K562 (cell line): ENCODE measurements at regions not wholly inside any gene's neighbourhood (a gene's known extent, or its start where the extent isn't known, plus 50 kb on each side); places are given as distances from the start of the nearest gene placed in this dataset.

Experiments
- ATAC-seq: fragments of 200-7000 bp; cut with Tn5 transposase; 3 replicates; pipeline ENCODE4 v1.9.1; 2020; ENCODE audit warnings: moderate library complexity
- BruUV-seq: library from RNA; stranded (reverse); fragments of 400-500 nt; replicated peaks from 2 replicates; lab custom pipeline; 2021; lab: Mats Ljungman, UMichigan
- CTCF ChIA-PET: fragments of 300-600 bp; formaldehyde crosslinking; extraction: SDS; loops from one replicate; lab custom pipeline; 2021; ENCODE audit warnings: low intra/inter-chr PET ratio; lab: Yijun Ruan, JAX
- POLR2A ChIA-PET: fragments of 300-600, 350-650 bp; sonication (Branson Sonifier 250); formaldehyde crosslinking; extraction: SDS; loops from one replicate; lab custom pipeline; 2021; ENCODE audit warnings: antibody characterized with exemption, inconsistent platforms; lab: Yijun Ruan, JAX
- DNase-seq, 4 experiments: peaks; one replicate each; pipeline versions ENCODE4 v3.0.0 to v3.0.0-alpha.2; 2011 to 2018; ENCODE audit warnings: low spot score in 3 of 4, mixed read lengths in 3 of 4; ENCODE audit errors: extremely low read depth in 1 of 4
- FAIRE-seq: peaks from 2 replicates; lab custom pipeline; 2011; peaks lifted over from hg19 to GRCh38; lab: Jason Lieb, UNC
- H2AFZ ChIP-seq: 2 replicates; pipeline ENCODE4 v1.6.0; 2011; ENCODE audit warnings: low read depth, low read length, control low read depth, inconsistent platforms
- H3K27ac ChIP-seq: fragments of 200-600 bp; 3 replicates; pipeline ENCODE4 v1.8.0; 2011; ENCODE audit warnings: low read depth, mild to moderate bottlenecking, control low read depth, inconsistent platforms, low read length, moderate library complexity, mixed read lengths; ENCODE audit errors: extremely low read depth
- H3K27me3 ChIP-seq, 2 experiments: fragments of 300-600 bp in 1 of 2; 2 replicates in 1 of 2; 3 replicates in 1 of 2; pipeline versions ENCODE4 v1.6.0 to v1.8.0; 2011; ENCODE audit warnings: inconsistent platforms in 2 of 2, low read length in 2 of 2, mild to moderate bottlenecking in 1 of 2, mixed read lengths in 1 of 2, moderate library complexity in 1 of 2; ENCODE audit not compliant: control insufficient read depth in 2 of 2, insufficient read depth in 2 of 2
- H3K36me3 ChIP-seq: fragments of 300-600 bp; 3 replicates; pipeline ENCODE4 v1.8.0; 2011; ENCODE audit warnings: mild to moderate bottlenecking, low read length, inconsistent platforms; ENCODE audit not compliant: control insufficient read depth, insufficient read depth
- H3K4me1 ChIP-seq, 2 experiments: fragments of 200-600 bp in 1 of 2; replicated peaks in 1 of 2; 2 replicates in 1 of 2; 3 replicates in 1 of 2; pipeline versions ENCODE4 v1.5.1 to v1.8.0; 2011; ENCODE audit warnings: inconsistent platforms in 2 of 2, low read length in 2 of 2, mild to moderate bottlenecking in 1 of 2, mixed read lengths in 1 of 2, moderate library complexity in 1 of 2; ENCODE audit not compliant: control insufficient read depth in 2 of 2, insufficient read depth in 2 of 2
- H3K4me2 ChIP-seq: 2 replicates; pipeline ENCODE4 v1.6.1; 2011; ENCODE audit warnings: low read length, control low read depth, inconsistent platforms, mixed read lengths; ENCODE audit not compliant: insufficient read depth
- H3K4me3 ChIP-seq: fragments of 200-600 bp; sonication (generic), shearing (Covaris generic); 2 replicates; pipeline ENCODE4 v1.5.1; 2016; ENCODE audit warnings: control low read depth, inconsistent platforms
- H3K79me2 ChIP-seq: fragments of 200-600 bp; 3 replicates; pipeline ENCODE4 v1.8.0; 2011; ENCODE audit warnings: low read length, inconsistent platforms; ENCODE audit not compliant: control insufficient read depth, insufficient read depth
- H3K9ac ChIP-seq, 2 experiments: 2 replicates each; pipeline versions ENCODE4 v1.6.0 to v1.6.1; 2011; ENCODE audit warnings: low read depth in 2 of 2, low read length in 2 of 2, control low read depth in 1 of 2, inconsistent platforms in 1 of 2, mild to moderate bottlenecking in 1 of 2, mixed read lengths in 1 of 2; ENCODE audit not compliant: insufficient read depth in 1 of 2
- H3K9me1 ChIP-seq: one replicate; pipeline ENCODE4 v1.6.0; 2011; ENCODE audit warnings: inconsistent platforms, mild to moderate bottlenecking, low read length, moderate library complexity; ENCODE audit not compliant: control insufficient read depth, insufficient read depth
- H3K9me3 ChIP-seq: replicated peaks from 2 replicates; pipeline ENCODE4 v1.5.1; 2011; ENCODE audit warnings: low read depth, low read length, inconsistent platforms; ENCODE audit not compliant: control insufficient read depth, insufficient read depth
- H4K20me1 ChIP-seq: replicated peaks from 2 replicates; pipeline ENCODE4 v1.6.1; 2011; ENCODE audit warnings: low read length, inconsistent platforms, mixed read lengths; ENCODE audit not compliant: control insufficient read depth, insufficient read depth
- DPF2 ChIP-seq: fragments of 450-650 bp; IDR thresholded peaks from 2 replicates; pipeline ENCODE4 v1.6.1; 2016
- MAFK ChIP-seq: IDR thresholded peaks from 2 replicates; pipeline ENCODE4 v1.6.1; 2011; ENCODE audit warnings: low read length, improper control_type of control experiment
- PHF8 ChIP-seq: fragments of 200-600 bp; sonication (generic); IDR thresholded peaks from 2 replicates; pipeline ENCODE4 v1.6.1; 2012; ENCODE audit warnings: mixed run types, mild to moderate bottlenecking, inconsistent platforms, low read length, moderate library complexity, borderline replicate concordance
- SREBF1 ChIP-seq: fragments of 150-350 bp; IDR thresholded peaks from 2 replicates; pipeline ENCODE4 v1.6.1; 2014; ENCODE audit warnings: antibody characterized with exemption, low read depth, low read length, borderline replicate concordance
- TEAD4 ChIP-seq, 2 experiments: sonication (generic) in 1 of 2; formaldehyde crosslinking in 1 of 2; IDR thresholded peaks; 2 replicates each; pipeline versions ENCODE4 v1.6.1 to v1.8.0; 2012 to 2022; ENCODE audit warnings: borderline replicate concordance in 1 of 2, inconsistent platforms in 1 of 2, low read length in 1 of 2, mild to moderate bottlenecking in 1 of 2, missing genetic modification reagents in 1 of 2
- ZEB2 ChIP-seq: fragments of 450-650 bp; IDR thresholded peaks from 2 replicates; pipeline ENCODE4 v1.6.1; 2016
- WGBS: fragments of 100-300 bp; shearing (Covaris generic); methylation state at CpG from one replicate; pipeline ENCODE4 v1.1.6; 2016; ENCODE audit warnings: low coverage, mixed read lengths; ENCODE audit not compliant: insufficient coverage; ENCODE audit errors: missing lambda C conversion rate; 5-methylcytosine and 5-hydroxymethylcytosine counted together
- in situ Hi-C: fragments of 300-500 bp; cut with MboI; formaldehyde crosslinking; loops from 4 replicates; pipeline ENCODE4 v1.15.0; 2018; ENCODE audit warnings: inconsistent platforms, mixed read lengths
- intact Hi-C: fragments of 100-400 bp; cut with micrococcal nuclease; formaldehyde crosslinking; loops from 2 replicates; pipeline ENCODE4 v1.14.2; 2022
- TF ChIP-seq, protein P1 (sequence below): sonication (generic); formaldehyde crosslinking; IDR thresholded peaks from 2 replicates; pipeline ENCODE4 v1.8.1; 2023; ENCODE audit warnings: mild to moderate bottlenecking, missing genetic modification reagents
- TF ChIP-seq, protein P2 (sequence below): fragments of 200-600 bp; sonication (generic); IDR thresholded peaks from one replicate; pipeline ENCODE4 v1.6.1; 2012; ENCODE audit warnings: mild to moderate bottlenecking, low read depth, low read length, inconsistent platforms

DNA sequence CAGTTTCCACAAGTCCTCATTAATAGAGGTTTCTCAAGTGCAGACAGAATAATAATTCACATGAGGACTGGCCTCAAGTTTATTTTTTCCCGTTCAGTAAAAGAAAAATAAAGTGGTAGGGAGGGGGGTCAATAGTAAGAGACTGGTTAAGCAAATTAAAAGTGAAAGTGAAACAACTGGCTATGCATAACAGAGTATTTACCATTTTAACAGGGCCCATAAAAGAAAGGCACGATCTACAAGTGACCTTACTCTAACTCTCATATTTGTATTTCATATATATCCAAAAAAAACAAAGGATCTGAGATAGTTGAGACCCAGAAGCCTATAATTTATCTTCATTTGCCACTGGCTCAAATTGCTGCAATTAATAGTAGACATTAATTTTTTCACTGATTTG is 686.3 kb downstream of the NTRK3 start:
- BruUV-seq, result no TSS peak
- no peak overlapping the region for H3K4me3 ChIP-seq
- POLR2A ChIA-PET, result no interaction called here

More for the DNA sequence above, 686.3 kb downstream of the NTRK3 start:
- DNase-seq, result no peak
- intact Hi-C loops, result no loop called here
- H3K4me2 ChIP-seq, result no peak overlapping the region
- no peaks in the 10 kb centered on the region for H4K20me1 ChIP-seq
- no peak overlapping the region for H3K9ac ChIP-seq
- H3K27ac ChIP-seq, result no peak overlapping the region
- in situ Hi-C loops, result no loop called here
- WGBS, result 47% methylated on average over 2 of the region's 2 CpGs
- H3K27me3 ChIP-seq, result no peaks in the 10 kb centered on the region
- FAIRE-seq, result no peak
- H3K9me1 ChIP-seq, result no peaks in the 10 kb centered on the region
- H3K9me3 ChIP-seq, result no peaks in the 10 kb centered on the region
- TF ChIP-seq, protein P1, sequence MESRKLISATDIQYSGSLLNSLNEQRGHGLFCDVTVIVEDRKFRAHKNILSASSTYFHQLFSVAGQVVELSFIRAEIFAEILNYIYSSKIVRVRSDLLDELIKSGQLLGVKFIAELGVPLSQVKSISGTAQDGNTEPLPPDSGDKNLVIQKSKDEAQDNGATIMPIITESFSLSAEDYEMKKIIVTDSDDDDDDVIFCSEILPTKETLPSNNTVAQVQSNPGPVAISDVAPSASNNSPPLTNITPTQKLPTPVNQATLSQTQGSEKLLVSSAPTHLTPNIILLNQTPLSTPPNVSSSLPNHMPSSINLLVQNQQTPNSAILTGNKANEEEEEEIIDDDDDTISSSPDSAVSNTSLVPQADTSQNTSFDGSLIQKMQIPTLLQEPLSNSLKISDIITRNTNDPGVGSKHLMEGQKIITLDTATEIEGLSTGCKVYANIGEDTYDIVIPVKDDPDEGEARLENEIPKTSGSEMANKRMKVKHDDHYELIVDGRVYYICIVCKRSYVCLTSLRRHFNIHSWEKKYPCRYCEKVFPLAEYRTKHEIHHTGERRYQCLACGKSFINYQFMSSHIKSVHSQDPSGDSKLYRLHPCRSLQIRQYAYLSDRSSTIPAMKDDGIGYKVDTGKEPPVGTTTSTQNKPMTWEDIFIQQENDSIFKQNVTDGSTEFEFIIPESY (CRISPR knock-in tag), result no peak
- TF ChIP-seq ZEB2 (no peak), DPF2 (no peak), MAFK (no peak), PHF8 (no peak), TEAD4 (IDR thresholded peaks at IDR 0.05; ENCODE audit: low read length) (no peak), TEAD4 (CRISPR knock-in tag; IDR thresholded peaks at IDR 0.05; ENCODE audit: borderline replicate concordance) (no peak), SREBF1 (no peak)
- TF ChIP-seq, protein P2, sequence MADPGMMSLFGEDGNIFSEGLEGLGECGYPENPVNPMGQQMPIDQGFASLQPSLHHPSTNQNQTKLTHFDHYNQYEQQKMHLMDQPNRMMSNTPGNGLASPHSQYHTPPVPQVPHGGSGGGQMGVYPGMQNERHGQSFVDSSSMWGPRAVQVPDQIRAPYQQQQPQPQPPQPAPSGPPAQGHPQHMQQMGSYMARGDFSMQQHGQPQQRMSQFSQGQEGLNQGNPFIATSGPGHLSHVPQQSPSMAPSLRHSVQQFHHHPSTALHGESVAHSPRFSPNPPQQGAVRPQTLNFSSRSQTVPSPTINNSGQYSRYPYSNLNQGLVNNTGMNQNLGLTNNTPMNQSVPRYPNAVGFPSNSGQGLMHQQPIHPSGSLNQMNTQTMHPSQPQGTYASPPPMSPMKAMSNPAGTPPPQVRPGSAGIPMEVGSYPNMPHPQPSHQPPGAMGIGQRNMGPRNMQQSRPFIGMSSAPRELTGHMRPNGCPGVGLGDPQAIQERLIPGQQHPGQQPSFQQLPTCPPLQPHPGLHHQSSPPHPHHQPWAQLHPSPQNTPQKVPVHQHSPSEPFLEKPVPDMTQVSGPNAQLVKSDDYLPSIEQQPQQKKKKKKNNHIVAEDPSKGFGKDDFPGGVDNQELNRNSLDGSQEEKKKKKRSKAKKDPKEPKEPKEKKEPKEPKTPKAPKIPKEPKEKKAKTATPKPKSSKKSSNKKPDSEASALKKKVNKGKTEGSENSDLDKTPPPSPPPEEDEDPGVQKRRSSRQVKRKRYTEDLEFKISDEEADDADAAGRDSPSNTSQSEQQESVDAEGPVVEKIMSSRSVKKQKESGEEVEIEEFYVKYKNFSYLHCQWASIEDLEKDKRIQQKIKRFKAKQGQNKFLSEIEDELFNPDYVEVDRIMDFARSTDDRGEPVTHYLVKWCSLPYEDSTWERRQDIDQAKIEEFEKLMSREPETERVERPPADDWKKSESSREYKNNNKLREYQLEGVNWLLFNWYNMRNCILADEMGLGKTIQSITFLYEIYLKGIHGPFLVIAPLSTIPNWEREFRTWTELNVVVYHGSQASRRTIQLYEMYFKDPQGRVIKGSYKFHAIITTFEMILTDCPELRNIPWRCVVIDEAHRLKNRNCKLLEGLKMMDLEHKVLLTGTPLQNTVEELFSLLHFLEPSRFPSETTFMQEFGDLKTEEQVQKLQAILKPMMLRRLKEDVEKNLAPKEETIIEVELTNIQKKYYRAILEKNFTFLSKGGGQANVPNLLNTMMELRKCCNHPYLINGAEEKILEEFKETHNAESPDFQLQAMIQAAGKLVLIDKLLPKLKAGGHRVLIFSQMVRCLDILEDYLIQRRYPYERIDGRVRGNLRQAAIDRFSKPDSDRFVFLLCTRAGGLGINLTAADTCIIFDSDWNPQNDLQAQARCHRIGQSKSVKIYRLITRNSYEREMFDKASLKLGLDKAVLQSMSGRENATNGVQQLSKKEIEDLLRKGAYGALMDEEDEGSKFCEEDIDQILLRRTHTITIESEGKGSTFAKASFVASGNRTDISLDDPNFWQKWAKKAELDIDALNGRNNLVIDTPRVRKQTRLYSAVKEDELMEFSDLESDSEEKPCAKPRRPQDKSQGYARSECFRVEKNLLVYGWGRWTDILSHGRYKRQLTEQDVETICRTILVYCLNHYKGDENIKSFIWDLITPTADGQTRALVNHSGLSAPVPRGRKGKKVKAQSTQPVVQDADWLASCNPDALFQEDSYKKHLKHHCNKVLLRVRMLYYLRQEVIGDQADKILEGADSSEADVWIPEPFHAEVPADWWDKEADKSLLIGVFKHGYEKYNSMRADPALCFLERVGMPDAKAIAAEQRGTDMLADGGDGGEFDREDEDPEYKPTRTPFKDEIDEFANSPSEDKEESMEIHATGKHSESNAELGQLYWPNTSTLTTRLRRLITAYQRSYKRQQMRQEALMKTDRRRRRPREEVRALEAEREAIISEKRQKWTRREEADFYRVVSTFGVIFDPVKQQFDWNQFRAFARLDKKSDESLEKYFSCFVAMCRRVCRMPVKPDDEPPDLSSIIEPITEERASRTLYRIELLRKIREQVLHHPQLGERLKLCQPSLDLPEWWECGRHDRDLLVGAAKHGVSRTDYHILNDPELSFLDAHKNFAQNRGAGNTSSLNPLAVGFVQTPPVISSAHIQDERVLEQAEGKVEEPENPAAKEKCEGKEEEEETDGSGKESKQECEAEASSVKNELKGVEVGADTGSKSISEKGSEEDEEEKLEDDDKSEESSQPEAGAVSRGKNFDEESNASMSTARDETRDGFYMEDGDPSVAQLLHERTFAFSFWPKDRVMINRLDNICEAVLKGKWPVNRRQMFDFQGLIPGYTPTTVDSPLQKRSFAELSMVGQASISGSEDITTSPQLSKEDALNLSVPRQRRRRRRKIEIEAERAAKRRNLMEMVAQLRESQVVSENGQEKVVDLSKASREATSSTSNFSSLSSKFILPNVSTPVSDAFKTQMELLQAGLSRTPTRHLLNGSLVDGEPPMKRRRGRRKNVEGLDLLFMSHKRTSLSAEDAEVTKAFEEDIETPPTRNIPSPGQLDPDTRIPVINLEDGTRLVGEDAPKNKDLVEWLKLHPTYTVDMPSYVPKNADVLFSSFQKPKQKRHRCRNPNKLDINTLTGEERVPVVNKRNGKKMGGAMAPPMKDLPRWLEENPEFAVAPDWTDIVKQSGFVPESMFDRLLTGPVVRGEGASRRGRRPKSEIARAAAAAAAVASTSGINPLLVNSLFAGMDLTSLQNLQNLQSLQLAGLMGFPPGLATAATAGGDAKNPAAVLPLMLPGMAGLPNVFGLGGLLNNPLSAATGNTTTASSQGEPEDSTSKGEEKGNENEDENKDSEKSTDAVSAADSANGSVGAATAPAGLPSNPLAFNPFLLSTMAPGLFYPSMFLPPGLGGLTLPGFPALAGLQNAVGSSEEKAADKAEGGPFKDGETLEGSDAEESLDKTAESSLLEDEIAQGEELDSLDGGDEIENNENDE, result no peak
- CTCF ChIA-PET, result no interaction called here
- H3K36me3 ChIP-seq, result peaks cover 6% of the 10 kb centered on the region
- no peak for ATAC-seq
- no peak overlapping the region for H2AFZ ChIP-seq
- no peaks in the 10 kb centered on the region for H3K4me1 ChIP-seq
- 0 out of 3 replicates have a peak, but pooled peaks cover 3% of the 10 kb centered on the region for H3K79me2 ChIP-seq
